HepG2 (cell line): ENCODE measurements at regions not wholly inside any gene's neighbourhood (a gene's known extent, or its start where the extent isn't known, plus 50 kb on each side); places are given as distances from the start of the nearest gene placed in this dataset.
A peak's percentile ranks its signal among the peaks of the same experiment; 100 is the strongest.

ENCODE experiments used
- ATAC-seq: fragments of 200-7000 bp; cut with Tn5 transposase; 3 replicates; pipeline ENCODE4 v1.9.1; 2020; ENCODE audit warnings: mild to moderate bottlenecking, moderate library complexity
- BruUV-seq: library from RNA; stranded (reverse); fragments of 400-500 nt; replicated peaks from 2 replicates; lab custom pipeline; 2021; lab: Mats Ljungman, UMichigan
- CTCF ChIA-PET: fragments of 300-600 bp; formaldehyde crosslinking; extraction: SDS; loops from one replicate; lab custom pipeline; 2021; ENCODE audit warnings: low total read pairs, inconsistent platforms, low intra/inter-chr PET ratio; lab: Yijun Ruan, JAX
- POLR2A ChIA-PET: fragments of 350-600 bp; sonication (Branson Sonifier 250); formaldehyde crosslinking; loops from one replicate; lab custom pipeline; 2020; ENCODE audit warnings: antibody characterized with exemption, inconsistent platforms; lab: Yijun Ruan, JAX
- DNase-seq: peaks from one replicate; pipeline ENCODE4 v3.0.0-alpha.2; 2015; ENCODE audit warnings: low spot score
- FAIRE-seq: peaks from 3 replicates; lab custom pipeline; 2011; peaks lifted over from hg19 to GRCh38; lab: Jason Lieb, UNC
- H2AFZ ChIP-seq: one replicate; pipeline ENCODE4 v1.6.1; 2011; ENCODE audit warnings: low read length, inconsistent platforms
- H3K27ac ChIP-seq: fragments of 300-600 bp; 3 replicates; pipeline ENCODE4 v1.8.0; 2011; ENCODE audit warnings: mixed run types, mild to moderate bottlenecking, mixed read lengths, low read length, inconsistent platforms; ENCODE audit not compliant: insufficient read depth; ENCODE audit errors: extremely low read length
- H3K27me3 ChIP-seq, 2 experiments: fragments of 200-600 bp in 1 of 2; 2 replicates in 1 of 2; 3 replicates in 1 of 2; pipeline versions ENCODE4 v1.6.0 to v1.8.0; 2011; ENCODE audit warnings: low read length in 2 of 2, mild to moderate bottlenecking in 2 of 2, moderate library complexity in 2 of 2, inconsistent platforms in 1 of 2; ENCODE audit not compliant: insufficient read depth in 2 of 2, control insufficient read depth in 1 of 2
- H3K36me3 ChIP-seq, 2 experiments: fragments of 200-600 bp in 1 of 2; replicated peaks in 1 of 2; 2 replicates in 1 of 2; 3 replicates in 1 of 2; pipeline versions ENCODE4 v1.5.1 to v1.8.0; 2011; ENCODE audit warnings: low read length in 2 of 2, inconsistent platforms in 1 of 2; ENCODE audit not compliant: insufficient read depth in 2 of 2, control insufficient read depth in 1 of 2
- H3K4me1 ChIP-seq: 2 replicates; pipeline ENCODE4 v1.5.1; 2012; ENCODE audit warnings: low read length, inconsistent platforms; ENCODE audit not compliant: insufficient read depth
- H3K4me2 ChIP-seq: 2 replicates; pipeline ENCODE4 v1.6.0; 2011; ENCODE audit warnings: low read depth, low read length, inconsistent platforms
- H3K4me3 ChIP-seq, 3 experiments: fragments of 200-600 bp in 1 of 3; sonication (generic), shearing (Covaris generic) in 1 of 3; replicated peaks in 1 of 3; 2 replicates each; pipeline ENCODE4 v1.5.1; 2011 to 2016; ENCODE audit warnings: low read length in 3 of 3, inconsistent platforms in 2 of 3, low read depth in 2 of 3, mild to moderate bottlenecking in 2 of 3, control low read depth in 1 of 3, mixed read lengths in 1 of 3; ENCODE audit not compliant: insufficient read depth in 1 of 3
- H3K79me2 ChIP-seq: one replicate; pipeline ENCODE4 v1.6.1; 2011; ENCODE audit warnings: low read length, inconsistent platforms; ENCODE audit not compliant: insufficient read depth
- H3K9ac ChIP-seq: 2 replicates; pipeline ENCODE4 v1.6.0; 2011; ENCODE audit warnings: mild to moderate bottlenecking, low read depth, low read length, inconsistent platforms; ENCODE audit not compliant: insufficient read depth
- H3K9me3 ChIP-seq: 2 replicates; pipeline ENCODE4 v1.5.1; 2012; ENCODE audit warnings: mild to moderate bottlenecking, low read length
- H4K20me1 ChIP-seq: 2 replicates; pipeline ENCODE4 v1.6.0; 2011; ENCODE audit warnings: inconsistent platforms, mild to moderate bottlenecking, low read length, moderate library complexity; ENCODE audit not compliant: insufficient read depth
- TGIF2 ChIP-seq: IDR thresholded peaks from 2 replicates; pipeline ENCODE4 v1.6.1; 2016; ENCODE audit warnings: control low read depth, missing compliant biosample characterization
- ZIK1 ChIP-seq: sonication (generic); formaldehyde crosslinking; IDR thresholded peaks from 2 replicates; pipeline ENCODE4 v1.5.0; 2020; ENCODE audit warnings: mild to moderate bottlenecking, low read depth, missing genetic modification reagents, borderline replicate concordance
- ZNF12 ChIP-seq: sonication (generic); formaldehyde crosslinking; IDR thresholded peaks from 2 replicates; pipeline ENCODE4 v1.5.0; 2020; ENCODE audit warnings: missing genetic modification reagents
- ZNF264 ChIP-seq: sonication (generic); formaldehyde crosslinking; IDR thresholded peaks from 2 replicates; pipeline ENCODE4 v1.4.0; 2020; ENCODE audit warnings: missing genetic modification reagents
- ZNF350 ChIP-seq: sonication (generic); formaldehyde crosslinking; IDR thresholded peaks from 2 replicates; pipeline ENCODE4 v1.4.0; 2020; ENCODE audit warnings: mild to moderate bottlenecking, low read depth, missing genetic modification reagents, borderline replicate concordance
- ZNF556 ChIP-seq: sonication (generic); formaldehyde crosslinking; IDR thresholded peaks from 2 replicates; pipeline ENCODE4 v1.4.0; 2020; ENCODE audit warnings: mild to moderate bottlenecking, missing genetic modification reagents, borderline replicate concordance
- ZNF879 ChIP-seq: sonication (generic); formaldehyde crosslinking; IDR thresholded peaks from 2 replicates; pipeline ENCODE4 v1.8.1; 2023; ENCODE audit warnings: missing genetic modification reagents
- WGBS: methylation state at CpG from one replicate; pipeline ENCODE4 v1.1.6; 2017; ENCODE audit warnings: low lambda C conversion rate; 5-methylcytosine and 5-hydroxymethylcytosine counted together
- in situ Hi-C: cut with HindIII; loops from 2 replicates; pipeline ENCODE4 v1.10.0; 2017; ENCODE audit warnings: low pct_unique_long_range_greater_than_20kb; ENCODE audit not compliant: extremely low pct_ligation_motif_present
- intact Hi-C: fragments of 100-400 bp; cut with micrococcal nuclease; formaldehyde crosslinking; loops from one replicate; pipeline ENCODE4 v1.10.0; 2022; ENCODE audit not compliant: unreplicated experiment
- TF ChIP-seq, protein P1 (sequence below): IDR thresholded peaks from 2 replicates; pipeline ENCODE4 v1.6.1; 2016; ENCODE audit warnings: low read depth, borderline replicate concordance
- TF ChIP-seq, protein P2 (sequence below): sonication (generic); formaldehyde crosslinking; IDR thresholded peaks from 2 replicates; pipeline ENCODE4 v1.5.0; 2020; ENCODE audit warnings: missing genetic modification reagents, mild to moderate bottlenecking, borderline replicate concordance

DNA sequence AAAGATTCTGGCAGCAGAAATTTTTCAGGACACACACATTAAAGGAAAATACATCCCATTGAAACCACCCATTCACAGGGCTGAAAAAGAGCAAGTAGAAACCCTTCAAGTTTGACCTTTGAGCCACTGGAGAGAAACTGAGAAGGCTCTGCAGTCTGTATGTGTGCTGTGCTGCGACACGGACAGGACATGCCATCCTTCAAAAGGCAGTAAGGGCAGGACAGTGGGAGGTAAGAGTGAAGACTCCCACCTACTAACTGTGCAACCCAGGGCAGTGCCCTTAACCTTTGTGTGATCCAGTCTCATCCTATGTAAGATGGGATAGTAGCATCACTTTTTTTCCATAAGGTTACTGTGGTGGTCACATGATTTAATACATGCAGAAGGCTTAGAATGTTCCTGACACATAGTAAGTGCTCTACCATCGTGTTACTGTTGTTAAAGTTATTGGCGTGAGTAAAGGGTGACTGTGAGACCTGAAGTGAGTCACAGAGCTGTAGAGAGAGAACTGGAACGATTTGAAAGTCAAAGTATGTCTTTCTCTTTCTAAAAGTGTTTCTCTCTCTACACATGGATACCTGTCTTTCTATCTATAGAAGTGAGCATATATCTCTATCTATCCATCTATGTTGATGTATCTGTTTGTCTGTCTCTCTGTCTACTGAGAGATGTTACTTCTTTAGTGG lies 153.7 kb upstream of the OLIG3 start:
- peak; percentile 37 for ATAC-seq
- in situ Hi-C loops: loop anchor here (10.0 to 25.0 kb wide), 2 partner anchors 686 to 1003 kb away; no protein-coding TSS in a partner anchor

DNA sequence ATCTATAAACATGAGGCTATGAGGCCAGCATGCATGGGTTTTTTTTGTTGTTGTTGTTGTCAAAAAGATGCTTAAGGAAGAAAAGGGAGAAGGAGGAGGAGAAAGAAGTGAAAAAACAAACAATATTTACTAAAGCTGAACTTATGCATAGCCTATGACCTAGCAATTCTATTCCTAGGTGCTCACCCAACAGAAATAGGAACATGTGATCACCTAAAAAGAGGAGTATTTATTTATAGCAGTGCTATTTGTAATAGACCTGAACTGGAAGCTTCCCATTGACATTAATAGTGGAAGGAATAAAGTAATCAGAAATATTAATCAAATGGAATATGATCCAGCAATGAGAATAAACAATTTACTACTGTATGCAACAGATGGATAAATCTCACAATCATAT lies 156.5 kb upstream of the OLIG3 start:
- no peak overlapping the region for H3K27ac ChIP-seq
- H3K4me3 ChIP-seq: no peak overlapping the region
- H3K4me2 ChIP-seq: no peak overlapping the region
- ATAC-seq (no peak), FAIRE-seq (no peak), DNase-seq (no peak)
- H3K9ac ChIP-seq: no peak overlapping the region
- POLR2A ChIA-PET: no interaction called here
- no TSS peak for BruUV-seq
- intact Hi-C loops (no loop called here), in situ Hi-C loops (no loop called here)
- H3K9me3 ChIP-seq: no peaks in the 10 kb centered on the region
- H3K36me3 ChIP-seq: no peaks in the 10 kb centered on the region
- CTCF ChIA-PET: no interaction called here
- no peak overlapping the region for H2AFZ ChIP-seq
- H3K4me1 ChIP-seq: peaks cover 48% of the 10 kb centered on the region
- H3K27me3 ChIP-seq: peaks cover 0 to under 1% of the 10 kb centered on the region in 2 experiments; a peak in 1 of 5 replicates
- no peaks in the 10 kb centered on the region for H3K79me2 ChIP-seq
- no peaks in the 10 kb centered on the region for H4K20me1 ChIP-seq
- TF ChIP-seq ZNF350 (no peak), ZIK1 (CRISPR knock-in tag) (no peak), TGIF2 (no peak), ZNF556 (CRISPR knock-in tag) (no peak), ZNF264 (CRISPR knock-in tag) (no peak)
- TF ChIP-seq, protein P1, sequence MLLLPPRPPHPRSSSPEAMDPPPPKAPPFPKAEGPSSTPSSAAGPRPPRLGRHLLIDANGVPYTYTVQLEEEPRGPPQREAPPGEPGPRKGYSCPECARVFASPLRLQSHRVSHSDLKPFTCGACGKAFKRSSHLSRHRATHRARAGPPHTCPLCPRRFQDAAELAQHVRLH: no peak
- TF ChIP-seq, protein P2, sequence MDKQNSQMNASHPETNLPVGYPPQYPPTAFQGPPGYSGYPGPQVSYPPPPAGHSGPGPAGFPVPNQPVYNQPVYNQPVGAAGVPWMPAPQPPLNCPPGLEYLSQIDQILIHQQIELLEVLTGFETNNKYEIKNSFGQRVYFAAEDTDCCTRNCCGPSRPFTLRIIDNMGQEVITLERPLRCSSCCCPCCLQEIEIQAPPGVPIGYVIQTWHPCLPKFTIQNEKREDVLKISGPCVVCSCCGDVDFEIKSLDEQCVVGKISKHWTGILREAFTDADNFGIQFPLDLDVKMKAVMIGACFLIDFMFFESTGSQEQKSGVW (CRISPR knock-in tag): no peak
- TF ChIP-seq, all 625 proteins: peak for 0

More for the DNA sequence above, 153.7 kb upstream of the OLIG3 start:
- POLR2A ChIA-PET: interaction anchor here (1.2 kb wide), 2 partner anchors 11 to 12 kb away, joined by 3 to 4 read pairs; no protein-coding TSS in a partner anchor
- Histone ChIP-seq H3K27me3 (no peaks in the 10 kb centered on the region; a peak in 1 of 5 replicates), H3K27ac (no peak overlapping the region), H4K20me1 (no peaks in the 10 kb centered on the region), H3K4me2 (peak overlapping the region; percentile 52), H3K9me3 (no peaks in the 10 kb centered on the region), H3K36me3 (no peaks in the 10 kb centered on the region), H3K4me1 (peaks cover 54% of the 10 kb centered on the region), H3K4me3 (no peak overlapping the region), H3K9ac (no peak overlapping the region), H2AFZ (no peak overlapping the region), H3K79me2 (no peaks in the 10 kb centered on the region)
- DNase-seq: no peak
- WGBS: 11% methylated on average over 5 of the region's 5 CpGs
- intact Hi-C loops: no loop called here
- FAIRE-seq: no peak
- CTCF ChIA-PET: no interaction called here
- TF ChIP-seq ZNF879 (CRISPR knock-in tag) (no peak), ZNF12 (peak; percentile 97)
- BruUV-seq: no TSS peak
